Keratinocyte (primary cell): ENCODE measurements at regions not wholly inside any gene's neighbourhood (a gene's known extent, or its start where the extent isn't known, plus 50 kb on each side); places are given as distances from the start of the nearest gene placed in this dataset.

Experiments
- DNase-seq: peaks from one replicate; pipeline ENCODE4 v3.0.0-alpha.2; 2011; ENCODE audit warnings: low read depth, missing footprints, low spot score
- FAIRE-seq: peaks from 2 replicates; lab custom pipeline; 2011; peaks lifted over from hg19 to GRCh38; lab: Jason Lieb, UNC
- H2AFZ ChIP-seq: 2 replicates; pipeline ENCODE4 v1.6.0; 2012; ENCODE audit warnings: low read length, control low read depth, inconsistent platforms; ENCODE audit not compliant: control insufficient read depth
- H3K27ac ChIP-seq: 2 replicates; pipeline ENCODE4 v1.5.1; 2011; ENCODE audit warnings: low read length; ENCODE audit not compliant: control insufficient read depth, insufficient read depth
- H3K27me3 ChIP-seq: 3 replicates; pipeline ENCODE4 v1.6.0; 2011; ENCODE audit warnings: low read length; ENCODE audit not compliant: control insufficient read depth, insufficient read depth; ENCODE audit errors: extremely low read depth
- H3K36me3 ChIP-seq, 2 experiments: 2 replicates in 1 of 2; 3 replicates in 1 of 2; pipeline ENCODE4 v1.5.1; 2011; ENCODE audit warnings: low read length in 2 of 2, mild to moderate bottlenecking in 1 of 2; ENCODE audit not compliant: control insufficient read depth in 2 of 2, insufficient read depth in 2 of 2; ENCODE audit errors: extremely low read depth in 1 of 2
- H3K4me1 ChIP-seq: 3 replicates; pipeline ENCODE4 v1.5.1; 2011; ENCODE audit warnings: low read length; ENCODE audit not compliant: control insufficient read depth, insufficient read depth; ENCODE audit errors: extremely low read depth
- H3K4me2 ChIP-seq: 3 replicates; pipeline ENCODE4 v1.6.0; 2011; ENCODE audit warnings: low read depth, low read length; ENCODE audit not compliant: control insufficient read depth, insufficient read depth; ENCODE audit errors: extremely low read depth
- H3K4me3 ChIP-seq, 3 experiments: fragments of 200-600 bp in 1 of 3; sonication (generic) in 1 of 3; 2 replicates in 2 of 3; 3 replicates in 1 of 3; pipeline ENCODE4 v1.5.1; 2011 to 2016; ENCODE audit warnings: low read length in 3 of 3, mild to moderate bottlenecking in 3 of 3, control low read depth in 2 of 3, inconsistent platforms in 1 of 3, low read depth in 1 of 3, mixed read lengths in 1 of 3, mixed run types in 1 of 3, moderate library complexity in 1 of 3; ENCODE audit not compliant: control insufficient read depth in 2 of 3, insufficient read depth in 2 of 3; ENCODE audit errors: extremely low read depth in 1 of 3
- H3K79me2 ChIP-seq: 2 replicates; pipeline ENCODE4 v1.6.0; 2012; ENCODE audit warnings: low read length; ENCODE audit not compliant: control insufficient read depth, insufficient read depth
- H3K9ac ChIP-seq: 3 replicates; pipeline ENCODE4 v1.6.0; 2011; ENCODE audit warnings: low read length; ENCODE audit not compliant: control insufficient read depth, insufficient read depth; ENCODE audit errors: extremely low read depth
- H3K9me1 ChIP-seq: 3 replicates; pipeline ENCODE4 v1.6.0; 2011; ENCODE audit warnings: low read length; ENCODE audit not compliant: control insufficient read depth, insufficient read depth; ENCODE audit errors: extremely low read depth
- H3K9me3 ChIP-seq: 2 replicates; pipeline ENCODE4 v1.5.1; 2012; ENCODE audit warnings: low read depth, low read length; ENCODE audit not compliant: control insufficient read depth
- H4K20me1 ChIP-seq: 3 replicates; pipeline ENCODE4 v1.6.0; 2011; ENCODE audit warnings: low read length; ENCODE audit not compliant: control insufficient read depth, insufficient read depth; ENCODE audit errors: extremely low read depth
- EZH2 ChIP-seq: IDR thresholded peaks from one replicate; pipeline ENCODE4 v1.6.1; 2012; ENCODE audit warnings: inconsistent platforms, mild to moderate bottlenecking, low read length, moderate library complexity
- dilution Hi-C: fragments of 300-500 bp; cut with MboI; formaldehyde crosslinking; loops from one replicate; pipeline ENCODE4 v1.7.0; 2020; ENCODE audit warnings: low sequenced_read_pairs; ENCODE audit not compliant: extremely low pct_ligation_motif_present
- TF ChIP-seq, protein P1 (sequence below), 3 experiments: IDR thresholded peaks in 1 of 3; conservative IDR thresholded peaks in 1 of 3; optimal IDR thresholded peaks in 1 of 3; 2 replicates in 2 of 3; 3 replicates in 1 of 3; pipeline versions ENCODE3 to v1.5.1; 2011; ENCODE audit warnings: low read length in 3 of 3, mild to moderate bottlenecking in 3 of 3, moderate library complexity in 2 of 3, control low read depth in 1 of 3, inconsistent platforms in 1 of 3; ENCODE audit not compliant: insufficient read depth in 2 of 3; ENCODE audit errors: extremely low read depth in 1 of 3

DNA sequence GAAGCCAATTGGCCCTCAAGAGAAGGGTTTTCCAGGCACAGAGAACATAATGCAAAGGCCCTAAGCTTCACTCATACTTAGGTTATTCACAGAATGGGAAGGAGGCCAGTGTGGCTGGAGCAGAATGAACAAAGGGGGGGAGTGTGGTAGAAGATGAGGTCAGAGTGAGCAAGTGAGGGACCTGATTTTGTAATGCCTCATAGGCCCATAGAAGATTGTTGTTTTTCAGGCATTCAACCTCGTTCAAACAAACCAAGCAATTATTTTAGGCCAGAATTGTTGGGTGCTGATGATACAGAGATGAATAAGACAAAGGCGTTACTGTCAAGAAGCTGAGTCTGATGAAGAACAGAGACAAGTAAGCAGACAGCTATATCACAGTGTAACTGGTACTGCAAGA is 54.5 kb upstream of the RAP1A start:
- Histone ChIP-seq H3K4me2 (no peak overlapping the region), H4K20me1 (no peaks in the 10 kb centered on the region), H2AFZ (no peak overlapping the region), H3K4me3 (no peak overlapping the region), H3K79me2 (no peaks in the 10 kb centered on the region), H3K9me1 (no peaks in the 10 kb centered on the region), H3K4me1 (peaks cover 5% of the 10 kb centered on the region), H3K27ac (no peak overlapping the region), H3K36me3 (no peaks in the 10 kb centered on the region), H3K27me3 (no peaks in the 10 kb centered on the region), H3K9me3 (no peaks in the 10 kb centered on the region), H3K9ac (no peak overlapping the region)
- TF ChIP-seq, protein P1, sequence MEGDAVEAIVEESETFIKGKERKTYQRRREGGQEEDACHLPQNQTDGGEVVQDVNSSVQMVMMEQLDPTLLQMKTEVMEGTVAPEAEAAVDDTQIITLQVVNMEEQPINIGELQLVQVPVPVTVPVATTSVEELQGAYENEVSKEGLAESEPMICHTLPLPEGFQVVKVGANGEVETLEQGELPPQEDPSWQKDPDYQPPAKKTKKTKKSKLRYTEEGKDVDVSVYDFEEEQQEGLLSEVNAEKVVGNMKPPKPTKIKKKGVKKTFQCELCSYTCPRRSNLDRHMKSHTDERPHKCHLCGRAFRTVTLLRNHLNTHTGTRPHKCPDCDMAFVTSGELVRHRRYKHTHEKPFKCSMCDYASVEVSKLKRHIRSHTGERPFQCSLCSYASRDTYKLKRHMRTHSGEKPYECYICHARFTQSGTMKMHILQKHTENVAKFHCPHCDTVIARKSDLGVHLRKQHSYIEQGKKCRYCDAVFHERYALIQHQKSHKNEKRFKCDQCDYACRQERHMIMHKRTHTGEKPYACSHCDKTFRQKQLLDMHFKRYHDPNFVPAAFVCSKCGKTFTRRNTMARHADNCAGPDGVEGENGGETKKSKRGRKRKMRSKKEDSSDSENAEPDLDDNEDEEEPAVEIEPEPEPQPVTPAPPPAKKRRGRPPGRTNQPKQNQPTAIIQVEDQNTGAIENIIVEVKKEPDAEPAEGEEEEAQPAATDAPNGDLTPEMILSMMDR (optimal IDR thresholded peaks at IDR 0.05 in 1 of 3, IDR thresholded peaks at IDR 0.05 in 1 of 3, conservative IDR thresholded peaks at IDR 0.05 in 1 of 3; ENCODE audit: extremely low read depth in 1 of 3, insufficient read depth in 2 of 3, low read length in 3 of 3), result no peak
- TF ChIP-seq EZH2, result no peak
- DNase-seq, result peak; percentile 62
- dilution Hi-C loops, result no loop called here
- peak; percentile 5 for FAIRE-seq

GRCh38 chr1:111565968-111566367 is 53.6 kb upstream of the RAP1A start:
- FAIRE-seq (no peak), DNase-seq (no peak)
- H3K9me3 ChIP-seq, result no peaks in the 10 kb centered on the region
- H3K9me1 ChIP-seq, result no peaks in the 10 kb centered on the region
- H3K9ac ChIP-seq, result no peak overlapping the region
- no peak overlapping the region for H3K27ac ChIP-seq
- H4K20me1 ChIP-seq, result no peaks in the 10 kb centered on the region
- no peak overlapping the region for H2AFZ ChIP-seq
- H3K79me2 ChIP-seq, result no peaks in the 10 kb centered on the region
- H3K4me2 ChIP-seq, result no peak overlapping the region
- no peak for TF ChIP-seq EZH2
- TF ChIP-seq, protein P1 (optimal IDR thresholded peaks at IDR 0.05 in 1 of 3, IDR thresholded peaks at IDR 0.05 in 1 of 3, conservative IDR thresholded peaks at IDR 0.05 in 1 of 3; ENCODE audit: extremely low read depth in 1 of 3, insufficient read depth in 2 of 3, low read length in 3 of 3), result no peak
- dilution Hi-C loops, result no loop called here
- no peaks in the 10 kb centered on the region for H3K27me3 ChIP-seq
- H3K4me3 ChIP-seq, result no peak overlapping the region
- no peaks in the 10 kb centered on the region for H3K36me3 ChIP-seq
- peaks cover 5% of the 10 kb centered on the region for H3K4me1 ChIP-seq
